Nephron (organoid): ENCODE measurements at regions not wholly inside any gene's neighbourhood (a gene's known extent, or its start where the extent isn't known, plus 50 kb on each side); places are given as distances from the start of the nearest gene placed in this dataset.

Source experiments
- H3K27ac Mint-ChIP-seq, 3 experiments: 2 replicates each; pipeline ENCODE4 v1.8.0; 2020; ENCODE audit warnings: mixed read lengths in 3 of 3, mild to moderate bottlenecking in 2 of 3, moderate library complexity in 1 of 3
- H3K27me3 Mint-ChIP-seq: 2 replicates; pipeline ENCODE4 v1.8.0; 2021; ENCODE audit warnings: low read depth, mild to moderate bottlenecking, moderate library complexity, mixed read lengths
- H3K36me3 Mint-ChIP-seq: 2 replicates; pipeline ENCODE4 v1.8.0; 2020; ENCODE audit warnings: low read depth, mixed read lengths
- H3K4me1 Mint-ChIP-seq: 2 replicates; pipeline ENCODE4 v1.8.0; 2020; ENCODE audit warnings: mixed read lengths
- H3K4me3 Mint-ChIP-seq, 3 experiments: 2 replicates each; pipeline ENCODE4 v1.8.0; 2020; ENCODE audit warnings: mild to moderate bottlenecking in 3 of 3, mixed read lengths in 3 of 3, moderate library complexity in 2 of 3
- H3K9me3 Mint-ChIP-seq: 2 replicates; pipeline ENCODE4 v1.8.0; 2020; ENCODE audit warnings: mixed read lengths
- TF ChIP-seq, protein P1 (sequence below), 3 experiments: fragments of 200-600 bp; sonication (generic); IDR thresholded peaks; one replicate each; pipeline ENCODE4 v1.5.0; 2021; ENCODE audit warnings: antibody characterized with exemption in 3 of 3; ENCODE audit not compliant: unreplicated experiment in 3 of 3

DNA sequence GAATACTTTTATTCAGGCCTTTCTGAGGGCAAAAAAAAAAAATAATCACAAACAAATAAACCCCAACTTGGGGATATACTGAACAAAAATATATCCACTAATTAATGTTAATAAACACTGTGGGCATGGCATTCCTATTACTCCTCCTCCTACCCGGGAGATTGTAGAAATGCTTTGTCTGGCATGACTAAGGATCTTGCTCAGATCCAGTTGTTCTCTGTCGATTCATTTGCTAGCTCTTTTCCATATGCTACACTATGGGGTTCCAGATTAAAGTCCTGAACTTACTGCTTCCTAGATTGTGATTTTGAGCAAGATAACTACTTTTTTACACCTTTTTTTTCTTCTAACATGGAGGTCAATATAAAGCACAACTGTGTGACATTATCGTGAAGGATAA lies 102.2 kb upstream of the PRR16 start:
- H3K9me3 Mint-ChIP-seq, result no peaks in the 10 kb centered on the region
- H3K36me3 Mint-ChIP-seq, result no peaks in the 10 kb centered on the region
- H3K4me3 Mint-ChIP-seq, result no peak overlapping the region
- TF ChIP-seq, protein P1, sequence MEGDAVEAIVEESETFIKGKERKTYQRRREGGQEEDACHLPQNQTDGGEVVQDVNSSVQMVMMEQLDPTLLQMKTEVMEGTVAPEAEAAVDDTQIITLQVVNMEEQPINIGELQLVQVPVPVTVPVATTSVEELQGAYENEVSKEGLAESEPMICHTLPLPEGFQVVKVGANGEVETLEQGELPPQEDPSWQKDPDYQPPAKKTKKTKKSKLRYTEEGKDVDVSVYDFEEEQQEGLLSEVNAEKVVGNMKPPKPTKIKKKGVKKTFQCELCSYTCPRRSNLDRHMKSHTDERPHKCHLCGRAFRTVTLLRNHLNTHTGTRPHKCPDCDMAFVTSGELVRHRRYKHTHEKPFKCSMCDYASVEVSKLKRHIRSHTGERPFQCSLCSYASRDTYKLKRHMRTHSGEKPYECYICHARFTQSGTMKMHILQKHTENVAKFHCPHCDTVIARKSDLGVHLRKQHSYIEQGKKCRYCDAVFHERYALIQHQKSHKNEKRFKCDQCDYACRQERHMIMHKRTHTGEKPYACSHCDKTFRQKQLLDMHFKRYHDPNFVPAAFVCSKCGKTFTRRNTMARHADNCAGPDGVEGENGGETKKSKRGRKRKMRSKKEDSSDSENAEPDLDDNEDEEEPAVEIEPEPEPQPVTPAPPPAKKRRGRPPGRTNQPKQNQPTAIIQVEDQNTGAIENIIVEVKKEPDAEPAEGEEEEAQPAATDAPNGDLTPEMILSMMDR (IDR thresholded peaks at IDR 0.05; ENCODE audit: unreplicated experiment in 3 of 3), result no peak
- H3K4me1 Mint-ChIP-seq, result no peaks in the 10 kb centered on the region
- no peak overlapping the region for H3K27ac Mint-ChIP-seq
- no peaks in the 10 kb centered on the region for H3K27me3 Mint-ChIP-seq

DNA sequence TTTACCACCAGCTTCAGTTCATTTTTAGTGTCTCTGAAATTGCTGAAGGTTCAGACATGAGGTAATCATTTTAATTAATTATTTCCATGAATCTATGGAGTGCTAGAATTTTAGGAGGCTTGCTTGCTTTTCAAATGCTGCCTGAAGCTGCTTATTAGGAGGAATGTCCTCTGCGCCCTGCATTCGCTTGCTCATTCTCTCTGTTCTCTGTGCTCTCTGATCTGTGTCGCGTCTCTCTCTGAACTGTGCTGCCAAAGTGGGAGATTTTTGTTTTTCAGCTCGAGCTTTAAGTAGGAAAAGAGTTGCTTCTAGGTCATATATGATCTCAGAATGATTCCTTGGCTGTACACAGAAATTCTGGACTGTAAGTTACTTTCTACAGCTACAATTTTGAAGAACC lies 101.7 kb upstream of the PRR16 start:
- Mint-ChIP-seq H3K9me3 (no peaks in the 10 kb centered on the region), H3K4me3 (no peak overlapping the region), H3K4me1 (no peaks in the 10 kb centered on the region), H3K27me3 (no peaks in the 10 kb centered on the region), H3K27ac (no peak overlapping the region), H3K36me3 (no peaks in the 10 kb centered on the region)
- TF ChIP-seq, protein P1 (IDR thresholded peaks at IDR 0.05; ENCODE audit: unreplicated experiment in 3 of 3), result no peak

DNA sequence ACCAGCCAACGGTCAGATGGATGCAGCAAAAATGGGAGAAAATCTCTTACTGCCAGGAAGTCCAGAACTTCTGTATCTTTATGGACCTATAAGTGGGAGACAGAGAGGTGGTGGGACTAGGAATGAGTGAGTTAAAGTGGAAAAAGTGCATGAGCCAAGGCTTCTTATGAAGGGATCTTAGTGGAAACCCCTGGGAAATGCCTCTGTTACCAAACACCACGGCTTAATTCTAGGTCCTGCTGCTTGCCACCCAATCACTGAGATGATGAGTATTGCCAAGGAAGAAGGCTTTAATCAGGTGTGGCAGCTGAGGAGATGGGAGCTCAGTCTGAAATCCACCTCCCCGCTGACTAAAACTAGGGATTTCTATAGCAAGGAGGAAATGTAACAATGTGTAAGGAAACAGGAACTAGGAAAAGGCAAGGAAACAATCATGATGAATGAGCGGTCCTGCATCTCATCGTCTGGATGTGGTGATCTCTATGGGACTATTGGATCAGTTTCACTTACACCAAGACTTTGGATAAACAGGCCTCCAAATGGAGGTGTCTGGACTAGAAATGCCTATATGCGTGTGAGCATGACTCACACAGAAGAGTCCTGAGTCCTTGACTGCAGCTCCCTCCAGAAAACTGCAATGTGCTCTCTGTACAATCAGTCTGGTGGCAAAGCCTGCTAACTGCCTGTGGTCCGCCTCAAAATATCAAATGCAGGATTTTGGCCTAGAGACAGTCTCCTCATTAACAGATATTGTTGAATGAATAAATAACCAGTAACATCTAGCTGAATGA lies 98.2 kb upstream of the PRR16 start:
- H3K9me3 Mint-ChIP-seq, result no peaks in the 10 kb centered on the region
- H3K27me3 Mint-ChIP-seq, result no peaks in the 10 kb centered on the region
- no peaks in the 10 kb centered on the region for H3K36me3 Mint-ChIP-seq
- no peaks in the 10 kb centered on the region for H3K4me1 Mint-ChIP-seq
- TF ChIP-seq, protein P1 (IDR thresholded peaks at IDR 0.05; ENCODE audit: unreplicated experiment in 3 of 3), result no peak
- no peak overlapping the region for H3K27ac Mint-ChIP-seq
- no peak overlapping the region for H3K4me3 Mint-ChIP-seq

DNA sequence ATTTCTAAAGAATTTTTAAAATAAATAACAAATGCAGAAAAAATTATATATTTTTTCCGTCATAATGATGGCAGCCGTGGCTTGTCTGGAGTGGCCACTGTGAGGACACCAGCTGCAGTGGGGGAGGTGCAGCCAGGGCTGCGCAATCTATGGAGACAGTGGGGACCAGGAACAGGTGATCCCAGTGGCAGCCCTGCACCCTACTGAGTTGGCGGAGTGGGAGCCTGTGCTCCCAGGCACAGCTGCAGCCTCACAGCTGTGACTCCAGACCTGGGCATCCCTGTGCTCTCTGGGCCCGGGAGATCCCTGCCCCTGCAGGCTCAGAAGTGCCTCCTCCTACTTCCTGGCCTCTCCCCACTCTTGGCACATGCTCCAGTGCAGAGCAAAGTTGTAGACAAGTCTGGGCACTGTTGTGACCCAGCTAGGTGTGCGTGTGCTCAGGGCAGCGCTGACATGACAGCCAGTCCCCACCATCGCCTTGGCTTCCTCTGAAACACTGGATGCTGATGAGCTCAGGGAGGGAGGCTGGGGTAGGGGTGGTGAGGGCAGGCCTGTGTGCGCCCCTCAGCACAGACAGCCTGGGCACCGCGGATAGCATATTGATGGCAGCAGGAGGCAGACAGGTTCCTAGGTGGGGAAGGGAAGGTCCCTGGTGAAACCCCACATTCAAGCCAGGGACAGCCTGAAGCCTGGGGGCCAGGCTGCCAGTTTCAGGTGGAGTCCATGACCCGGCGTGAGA lies 96.0 kb upstream of the PRR16 start:
- TF ChIP-seq, protein P1 (IDR thresholded peaks at IDR 0.05; ENCODE audit: unreplicated experiment in 3 of 3), result no peak
- Mint-ChIP-seq H3K4me1 (no peaks in the 10 kb centered on the region), H3K36me3 (no peaks in the 10 kb centered on the region), H3K27ac (no peak overlapping the region), H3K27me3 (no peaks in the 10 kb centered on the region), H3K9me3 (no peaks in the 10 kb centered on the region), H3K4me3 (no peak overlapping the region)

DNA sequence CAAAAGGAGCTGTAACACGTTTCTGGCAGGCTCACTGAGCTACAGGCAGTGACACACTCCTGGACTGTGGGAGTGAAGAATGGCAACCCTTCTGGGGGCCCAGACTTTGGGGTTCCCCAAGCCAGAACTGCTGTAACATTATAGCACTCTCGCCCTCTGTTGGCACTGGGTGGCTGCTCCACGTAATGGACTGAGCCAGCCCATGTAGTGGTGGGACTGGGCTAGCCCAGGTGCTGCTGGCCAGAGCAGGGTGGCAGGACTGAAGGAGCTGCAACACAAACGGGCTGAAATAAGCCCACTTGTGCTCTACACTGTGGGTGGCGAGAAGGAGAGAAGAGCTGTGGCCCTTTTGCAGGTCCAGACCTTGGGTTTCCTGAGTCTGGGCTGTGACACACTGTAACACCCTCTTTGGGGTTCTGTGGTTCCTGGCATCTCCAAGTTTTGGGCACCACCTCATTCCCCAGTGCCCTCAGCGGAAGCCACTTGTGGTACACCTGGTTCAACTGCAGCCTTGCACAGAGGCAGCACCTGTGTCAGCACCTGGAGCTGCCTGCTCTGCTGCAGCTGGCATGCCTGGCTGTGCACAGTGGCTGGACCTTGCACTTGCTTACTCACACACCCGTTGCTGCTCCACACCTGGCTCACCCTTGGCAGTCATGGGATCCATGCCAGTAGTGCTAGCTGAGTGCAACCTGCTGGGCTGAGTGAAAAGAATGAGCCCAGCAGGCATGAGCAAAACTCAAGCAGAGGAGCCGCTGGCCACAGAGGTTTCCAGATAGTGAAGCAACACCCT lies 95.0 kb upstream of the PRR16 start:
- TF ChIP-seq, protein P1 (IDR thresholded peaks at IDR 0.05; ENCODE audit: unreplicated experiment in 3 of 3), result no peak
- Mint-ChIP-seq H3K4me3 (no peak overlapping the region), H3K27ac (no peak overlapping the region), H3K9me3 (no peaks in the 10 kb centered on the region), H3K36me3 (no peaks in the 10 kb centered on the region), H3K4me1 (no peaks in the 10 kb centered on the region), H3K27me3 (no peaks in the 10 kb centered on the region)
